SU-DHL-6 (cell line): ENCODE measurements at regions not wholly inside any gene's neighbourhood (a gene's known extent, or its start where the extent isn't known, plus 50 kb on each side); places are given as distances from the start of the nearest gene placed in this dataset.

Source experiments
- H2AFZ ChIP-seq: fragments of 200-600 bp; sonication (generic); 2 replicates; pipeline ENCODE4 v1.6.1; 2014; ENCODE audit warnings: low read depth, mild to moderate bottlenecking, moderate library complexity, mixed read lengths, antibody characterized with exemption, low read length; ENCODE audit not compliant: severe bottlenecking
- H3F3A ChIP-seq: fragments of 200-600 bp; shearing (Covaris generic); 2 replicates; pipeline ENCODE4 v1.6.0; 2016; ENCODE audit warnings: antibody characterized with exemption, mild to moderate bottlenecking; ENCODE audit not compliant: insufficient read depth
- H3K27ac ChIP-seq: fragments of 200-600 bp; sonication (generic); 2 replicates; pipeline ENCODE4 v1.5.1; 2016; ENCODE audit warnings: low read depth, mild to moderate bottlenecking, low read length, moderate library complexity, mixed read lengths
- H3K27me3 ChIP-seq: fragments of 200-600 bp; sonication (generic), shearing (Covaris generic); 2 replicates; pipeline ENCODE4 v1.6.0; 2014; ENCODE audit warnings: mild to moderate bottlenecking, low read length
- H3K36me3 ChIP-seq: fragments of 200-600 bp; sonication (generic); 2 replicates; pipeline ENCODE4 v1.6.1; 2014; ENCODE audit warnings: mild to moderate bottlenecking, low read length, mixed read lengths
- H3K4me2 ChIP-seq: fragments of 300-600, 200-600 bp; shearing (Covaris generic), sonication (generic); 2 replicates; pipeline ENCODE4 v1.6.0; 2014; ENCODE audit warnings: low read length, low read depth, mild to moderate bottlenecking; ENCODE audit not compliant: poor library complexity, severe bottlenecking
- H3K4me3 ChIP-seq: fragments of 200-600 bp; sonication (generic); 2 replicates; pipeline ENCODE4 v1.5.1; 2014; ENCODE audit warnings: antibody characterized with exemption, low read length, mild to moderate bottlenecking, mixed read lengths; ENCODE audit not compliant: insufficient read depth, poor library complexity, severe bottlenecking
- H3K79me2 ChIP-seq: fragments of 200-600 bp; sonication (generic); 2 replicates; pipeline ENCODE4 v1.6.1; 2014; ENCODE audit warnings: mild to moderate bottlenecking, low read length, moderate library complexity; ENCODE audit not compliant: insufficient read depth
- H3K9ac ChIP-seq: fragments of 200-600 bp; sonication (generic); 2 replicates; pipeline ENCODE4 v1.7.0; 2014; ENCODE audit warnings: mild to moderate bottlenecking, low read length
- H3K9me2 ChIP-seq: fragments of 200-600 bp; sonication (generic); replicated peaks from 2 replicates; pipeline ENCODE4 v1.6.1; 2014; ENCODE audit warnings: low read length; ENCODE audit not compliant: insufficient read depth
- H3K9me3 ChIP-seq: fragments of 200-600 bp; sonication (generic); 2 replicates; pipeline ENCODE4 v1.6.1; 2014; ENCODE audit warnings: low read length, mixed read lengths; ENCODE audit not compliant: insufficient read depth
- H4K20me1 ChIP-seq: fragments of 200-600 bp; sonication (generic); 2 replicates; pipeline ENCODE4 v1.6.1; 2014; ENCODE audit warnings: low read depth, mild to moderate bottlenecking, antibody characterized with exemption, low read length, moderate library complexity, mixed read lengths
- EZH2phosphoT487 ChIP-seq: fragments of 200-600 bp; sonication (generic), shearing (Covaris generic); conservative IDR thresholded peaks from 2 replicates; pipeline ENCODE4 v1.6.1; 2018; ENCODE audit warnings: mild to moderate bottlenecking, antibody characterized with exemption, low read length, moderate library complexity, mixed read lengths
- TF ChIP-seq, protein P1 (sequence below): fragments of 200-600 bp; sonication (generic); IDR thresholded peaks from one replicate; pipeline ENCODE4 v1.5.1; 2017; ENCODE audit warnings: antibody characterized with exemption, mild to moderate bottlenecking, low read length, moderate library complexity; ENCODE audit not compliant: insufficient read depth, poor library complexity, severe bottlenecking

DNA sequence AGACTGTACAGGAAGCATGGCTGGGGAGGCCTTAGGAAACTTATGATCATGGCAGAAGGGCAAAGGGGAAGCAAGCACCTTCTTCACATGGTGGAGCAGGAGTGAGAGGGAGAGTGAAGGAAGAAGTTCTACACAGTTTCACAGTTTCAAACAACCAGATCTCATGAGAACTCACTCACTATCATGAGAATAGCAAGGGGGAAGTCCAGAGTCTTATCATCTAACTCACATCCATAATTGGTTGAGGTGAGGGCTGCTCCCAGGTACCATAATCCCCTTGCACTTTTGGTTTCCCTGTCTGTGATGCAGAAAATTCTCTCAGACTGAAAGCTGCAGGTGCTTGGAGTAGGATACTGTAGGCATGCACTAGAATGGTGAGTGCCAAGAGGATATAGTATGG is 233.8 kb upstream of the CPEB2 start:
- Histone ChIP-seq H3K4me3 (no peak overlapping the region), H3K4me2 (no peak overlapping the region), H3K36me3 (no peaks in the 10 kb centered on the region), H2AFZ (no peak overlapping the region), H3K9ac (no peak overlapping the region), H4K20me1 (no peaks in the 10 kb centered on the region), H3K9me3 (no peaks in the 10 kb centered on the region), H3K79me2 (no peaks in the 10 kb centered on the region), H3K27ac (no peak overlapping the region), H3K9me2 (no peaks in the 10 kb centered on the region), H3K27me3 (no peaks in the 10 kb centered on the region), H3F3A (no peaks in the 10 kb centered on the region)
- TF ChIP-seq EZH2phosphoT487: no peak
- TF ChIP-seq, protein P1, sequence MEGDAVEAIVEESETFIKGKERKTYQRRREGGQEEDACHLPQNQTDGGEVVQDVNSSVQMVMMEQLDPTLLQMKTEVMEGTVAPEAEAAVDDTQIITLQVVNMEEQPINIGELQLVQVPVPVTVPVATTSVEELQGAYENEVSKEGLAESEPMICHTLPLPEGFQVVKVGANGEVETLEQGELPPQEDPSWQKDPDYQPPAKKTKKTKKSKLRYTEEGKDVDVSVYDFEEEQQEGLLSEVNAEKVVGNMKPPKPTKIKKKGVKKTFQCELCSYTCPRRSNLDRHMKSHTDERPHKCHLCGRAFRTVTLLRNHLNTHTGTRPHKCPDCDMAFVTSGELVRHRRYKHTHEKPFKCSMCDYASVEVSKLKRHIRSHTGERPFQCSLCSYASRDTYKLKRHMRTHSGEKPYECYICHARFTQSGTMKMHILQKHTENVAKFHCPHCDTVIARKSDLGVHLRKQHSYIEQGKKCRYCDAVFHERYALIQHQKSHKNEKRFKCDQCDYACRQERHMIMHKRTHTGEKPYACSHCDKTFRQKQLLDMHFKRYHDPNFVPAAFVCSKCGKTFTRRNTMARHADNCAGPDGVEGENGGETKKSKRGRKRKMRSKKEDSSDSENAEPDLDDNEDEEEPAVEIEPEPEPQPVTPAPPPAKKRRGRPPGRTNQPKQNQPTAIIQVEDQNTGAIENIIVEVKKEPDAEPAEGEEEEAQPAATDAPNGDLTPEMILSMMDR: no peak

DNA sequence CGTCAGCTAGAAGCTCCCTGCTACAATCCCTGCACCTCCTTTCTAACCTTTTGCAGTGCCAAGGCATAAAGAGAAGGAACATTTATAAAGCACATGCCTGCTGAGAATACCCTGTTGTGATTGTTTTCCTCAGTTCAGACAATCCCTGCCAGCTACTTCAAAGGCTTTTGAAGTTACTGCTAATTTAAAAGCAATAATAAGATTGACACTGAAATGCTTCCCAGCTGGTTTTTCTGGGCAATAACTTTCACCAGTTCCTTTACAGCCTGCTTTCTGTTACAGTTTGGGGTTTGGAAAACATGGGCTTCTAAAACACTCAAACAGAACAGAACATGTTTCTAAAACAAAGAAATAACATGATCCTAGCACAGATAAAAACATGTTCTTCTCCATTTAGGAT is 232.3 kb upstream of the CPEB2 start:
- Histone ChIP-seq H3K9me3 (no peaks in the 10 kb centered on the region), H3F3A (no peaks in the 10 kb centered on the region), H2AFZ (no peak overlapping the region), H3K27ac (no peak overlapping the region), H3K79me2 (no peaks in the 10 kb centered on the region), H3K9me2 (no peaks in the 10 kb centered on the region), H3K9ac (no peak overlapping the region), H3K36me3 (no peaks in the 10 kb centered on the region), H4K20me1 (no peaks in the 10 kb centered on the region), H3K4me3 (no peak overlapping the region), H3K27me3 (no peaks in the 10 kb centered on the region), H3K4me2 (no peak overlapping the region)
- TF ChIP-seq, protein P1: no peak
- TF ChIP-seq EZH2phosphoT487: no peak

DNA sequence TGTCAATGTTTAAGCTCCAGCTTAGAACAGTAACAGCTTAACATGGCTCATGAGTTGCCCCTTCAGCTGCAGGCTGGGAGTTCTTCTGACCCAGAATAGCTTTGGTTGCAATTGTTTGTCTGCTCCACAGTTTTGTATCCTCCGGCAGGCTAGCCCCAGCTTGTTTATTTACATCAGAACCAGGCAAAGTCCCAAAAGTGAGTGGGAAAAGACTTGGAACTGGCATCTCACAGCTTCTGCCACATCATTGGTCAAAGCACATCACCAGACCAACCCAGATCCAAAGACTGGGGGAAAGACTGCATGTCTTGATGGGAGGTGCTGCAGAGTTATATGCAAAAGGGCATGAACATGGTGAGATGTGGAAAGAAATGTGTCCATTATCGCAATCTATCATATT is 231.2 kb upstream of the CPEB2 start:
- no peaks in the 10 kb centered on the region for H4K20me1 ChIP-seq
- H3K9me3 ChIP-seq: no peaks in the 10 kb centered on the region
- no peaks in the 10 kb centered on the region for H3K9me2 ChIP-seq
- no peak overlapping the region for H3K4me2 ChIP-seq
- H3K4me3 ChIP-seq: no peak overlapping the region
- H2AFZ ChIP-seq: no peak overlapping the region
- no peaks in the 10 kb centered on the region for H3K79me2 ChIP-seq
- TF ChIP-seq, protein P1: no peak
- TF ChIP-seq EZH2phosphoT487: no peak
- H3K27ac ChIP-seq: no peak overlapping the region
- H3K27me3 ChIP-seq: no peaks in the 10 kb centered on the region
- H3K9ac ChIP-seq: no peak overlapping the region
- no peaks in the 10 kb centered on the region for H3F3A ChIP-seq
- no peaks in the 10 kb centered on the region for H3K36me3 ChIP-seq
